ENCODE measurements at regions not wholly inside any gene's neighbourhood (a gene's known extent, or its start where the extent isn't known, plus 50 kb on each side); places are given as distances from the start of the nearest gene placed in this dataset.

GRCh38 chr5:174387448-174387847 is 336.9 kb upstream of the MSX2 start:
- peaks cover 38% of the 10 kb centered on the region for H3K4me1 Mint-ChIP-seq
- H3K27ac Mint-ChIP-seq: no peak overlapping the region
- H3K36me3 Mint-ChIP-seq: no peaks in the 10 kb centered on the region
- H3K27me3 Mint-ChIP-seq (ENCODE audit: low read depth): no peaks in the 10 kb centered on the region
- H3K9me3 Mint-ChIP-seq: no peaks in the 10 kb centered on the region
- TF ChIP-seq, protein P1, sequence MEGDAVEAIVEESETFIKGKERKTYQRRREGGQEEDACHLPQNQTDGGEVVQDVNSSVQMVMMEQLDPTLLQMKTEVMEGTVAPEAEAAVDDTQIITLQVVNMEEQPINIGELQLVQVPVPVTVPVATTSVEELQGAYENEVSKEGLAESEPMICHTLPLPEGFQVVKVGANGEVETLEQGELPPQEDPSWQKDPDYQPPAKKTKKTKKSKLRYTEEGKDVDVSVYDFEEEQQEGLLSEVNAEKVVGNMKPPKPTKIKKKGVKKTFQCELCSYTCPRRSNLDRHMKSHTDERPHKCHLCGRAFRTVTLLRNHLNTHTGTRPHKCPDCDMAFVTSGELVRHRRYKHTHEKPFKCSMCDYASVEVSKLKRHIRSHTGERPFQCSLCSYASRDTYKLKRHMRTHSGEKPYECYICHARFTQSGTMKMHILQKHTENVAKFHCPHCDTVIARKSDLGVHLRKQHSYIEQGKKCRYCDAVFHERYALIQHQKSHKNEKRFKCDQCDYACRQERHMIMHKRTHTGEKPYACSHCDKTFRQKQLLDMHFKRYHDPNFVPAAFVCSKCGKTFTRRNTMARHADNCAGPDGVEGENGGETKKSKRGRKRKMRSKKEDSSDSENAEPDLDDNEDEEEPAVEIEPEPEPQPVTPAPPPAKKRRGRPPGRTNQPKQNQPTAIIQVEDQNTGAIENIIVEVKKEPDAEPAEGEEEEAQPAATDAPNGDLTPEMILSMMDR (IDR thresholded peaks at IDR 0.05; ENCODE audit: unreplicated experiment): no peak
- no peak for DNase-seq (ENCODE audit: low spot score in 2 of 2, unreplicated experiment in 2 of 2)
- H3K4me3 Mint-ChIP-seq: no peak overlapping the region

DNA sequence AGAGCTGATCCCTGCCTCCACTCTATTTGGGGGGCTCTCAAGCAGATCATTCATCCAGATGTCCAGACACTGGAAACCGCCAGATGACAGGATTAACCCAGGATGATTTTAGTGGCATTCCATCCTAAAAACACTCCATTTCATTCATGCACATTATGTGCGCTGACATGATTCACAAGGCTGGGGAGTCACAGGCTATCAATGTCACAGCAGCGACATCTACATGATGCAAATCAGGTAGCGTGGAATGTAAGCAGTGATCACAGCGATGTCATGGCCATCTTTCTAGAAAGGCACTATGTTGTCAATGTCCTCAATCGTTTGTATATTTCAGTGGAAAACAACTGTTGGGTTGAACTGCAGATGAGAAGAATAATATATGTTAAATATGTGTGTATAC is 331.5 kb upstream of the MSX2 start:
- Mint-ChIP-seq H3K27ac (no peak overlapping the region), H3K4me3 (no peak overlapping the region), H3K4me1 (peaks cover 15% of the 10 kb centered on the region), H3K27me3 (ENCODE audit: low read depth) (no peaks in the 10 kb centered on the region), H3K9me3 (no peaks in the 10 kb centered on the region), H3K36me3 (no peaks in the 10 kb centered on the region)
- TF ChIP-seq, protein P1 (IDR thresholded peaks at IDR 0.05; ENCODE audit: unreplicated experiment): no peak
- no peak for DNase-seq (ENCODE audit: low spot score in 2 of 2, unreplicated experiment in 2 of 2)

DNA sequence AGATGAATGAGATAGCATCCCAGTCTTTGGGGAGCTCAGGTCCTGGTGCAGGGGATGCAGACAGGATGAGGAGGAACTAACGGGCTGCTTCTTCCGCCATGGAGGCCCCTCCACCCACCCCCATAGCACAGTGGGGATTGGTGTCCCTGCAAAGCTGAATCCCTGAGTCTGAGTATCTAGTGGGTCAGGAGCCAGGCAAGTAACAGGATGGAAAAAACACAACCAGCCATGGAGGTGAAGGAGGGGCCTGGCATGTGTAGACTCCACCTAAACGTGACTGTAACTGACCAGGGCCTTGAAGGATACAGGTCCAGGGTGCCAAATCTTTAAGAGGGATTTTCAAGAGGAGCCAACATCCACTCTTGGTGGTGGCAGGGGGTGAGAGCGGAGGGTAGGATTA is 327.8 kb upstream of the MSX2 start:
- peaks cover 15% of the 10 kb centered on the region for H3K4me1 Mint-ChIP-seq
- no peak for DNase-seq (ENCODE audit: low spot score in 2 of 2, unreplicated experiment in 2 of 2)
- TF ChIP-seq, protein P1 (IDR thresholded peaks at IDR 0.05; ENCODE audit: unreplicated experiment): no peak
- no peak overlapping the region for H3K4me3 Mint-ChIP-seq
- peaks cover 4% of the 10 kb centered on the region for H3K9me3 Mint-ChIP-seq
- no peaks in the 10 kb centered on the region for H3K27me3 Mint-ChIP-seq (ENCODE audit: low read depth)
- no peak overlapping the region for H3K27ac Mint-ChIP-seq
- H3K36me3 Mint-ChIP-seq: no peaks in the 10 kb centered on the region

GRCh38 chr5:174397206-174397605 is 327.2 kb upstream of the MSX2 start:
- H3K27ac Mint-ChIP-seq: no peak overlapping the region
- peaks cover 16% of the 10 kb centered on the region for H3K4me1 Mint-ChIP-seq

DNA sequence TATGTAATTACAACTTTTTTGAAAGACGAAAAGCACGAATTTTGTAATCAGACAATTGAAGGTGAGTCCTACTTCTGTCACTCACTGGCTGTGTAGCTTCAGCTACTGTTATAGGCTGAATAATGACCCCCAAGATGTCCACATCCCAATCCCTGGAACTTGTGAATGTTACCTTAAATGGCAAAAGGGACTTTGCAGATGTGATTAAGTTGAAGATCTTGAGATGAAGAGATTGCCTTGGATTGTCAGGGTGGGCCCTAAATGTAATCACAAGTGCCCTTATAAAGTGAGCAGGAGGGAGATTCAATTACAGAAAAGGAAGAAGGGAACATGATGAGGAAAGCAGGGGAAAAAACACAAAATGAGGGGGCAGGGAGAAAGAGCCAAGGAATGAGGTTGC is 326.2 kb upstream of the MSX2 start:
- Mint-ChIP-seq H3K27ac (no peak overlapping the region), H3K4me3 (no peak overlapping the region), H3K9me3 (peaks cover 4% of the 10 kb centered on the region), H3K27me3 (ENCODE audit: low read depth) (no peaks in the 10 kb centered on the region), H3K36me3 (no peaks in the 10 kb centered on the region), H3K4me1 (peaks cover 15% of the 10 kb centered on the region)
- TF ChIP-seq, protein P1 (IDR thresholded peaks at IDR 0.05; ENCODE audit: unreplicated experiment): no peak
- DNase-seq (ENCODE audit: low spot score in 2 of 2, unreplicated experiment in 2 of 2): no peak

More at GRCh38 chr5:174397206-174397605, 327.2 kb upstream of the MSX2 start:
- TF ChIP-seq, protein P1 (IDR thresholded peaks at IDR 0.05; ENCODE audit: unreplicated experiment): no peak
- H3K27me3 Mint-ChIP-seq (ENCODE audit: low read depth): no peaks in the 10 kb centered on the region
- no peak for DNase-seq (ENCODE audit: low spot score in 2 of 2, unreplicated experiment in 2 of 2)
- H3K9me3 Mint-ChIP-seq: peaks cover 4% of the 10 kb centered on the region
- no peak overlapping the region for H3K4me3 Mint-ChIP-seq
- no peaks in the 10 kb centered on the region for H3K36me3 Mint-ChIP-seq

DNA sequence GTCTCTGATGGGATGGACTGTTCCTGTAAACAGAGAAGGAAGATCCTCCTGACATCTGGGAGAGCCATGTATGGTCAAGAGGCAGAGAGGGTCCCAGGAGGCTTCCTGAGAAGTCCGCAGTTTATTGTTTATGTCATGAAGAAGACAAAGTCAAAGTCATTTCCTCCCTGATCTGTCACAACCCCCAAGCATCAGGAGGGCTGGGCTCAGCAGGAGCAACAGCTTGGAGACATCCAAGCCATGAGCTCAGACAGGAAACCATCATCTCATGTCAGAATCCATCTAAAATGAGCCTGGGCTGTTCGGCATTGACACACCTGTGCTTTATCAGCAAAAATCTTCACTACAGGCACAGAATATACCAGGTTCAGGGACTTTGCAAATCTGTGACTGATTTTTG is 325.0 kb upstream of the MSX2 start:
- H3K27me3 Mint-ChIP-seq (ENCODE audit: low read depth): no peaks in the 10 kb centered on the region
- H3K36me3 Mint-ChIP-seq: no peaks in the 10 kb centered on the region
- peaks cover 6% of the 10 kb centered on the region for H3K4me1 Mint-ChIP-seq
- no peak overlapping the region for H3K27ac Mint-ChIP-seq
- TF ChIP-seq, protein P1 (IDR thresholded peaks at IDR 0.05; ENCODE audit: unreplicated experiment): no peak
- H3K4me3 Mint-ChIP-seq: no peak overlapping the region
- H3K9me3 Mint-ChIP-seq: peaks cover 4% of the 10 kb centered on the region
- no peak for DNase-seq (ENCODE audit: low spot score in 2 of 2, unreplicated experiment in 2 of 2)
